ENCODE measurements at regions not wholly inside any gene's neighbourhood (a gene's known extent, or its start where the extent isn't known, plus 50 kb on each side); places are given as distances from the start of the nearest gene placed in this dataset.
"Not testable (repeated sequence)": the region's sequence is repeated elsewhere in the genome, so short reads cannot be mapped to it uniquely, and the experiment has no call there.

GRCh38 chr15:69554279-69554961, 101.8 kb downstream of the RPLP1 start:
- peak; percentile 91 for DNase-seq

GRCh38 chr15:69555080-69555479, 102.5 kb downstream of the RPLP1 start:
- no peak for DNase-seq

- no peak for DNase-seq
Observed at GRCh38 chr15:69556344-69556743, 103.7 kb downstream of the RPLP1 start.

- DNase-seq: peak; percentile 29
Observed at GRCh38 chr15:69557020-69557706, 104.5 kb downstream of the RPLP1 start.

- no peak for DNase-seq
Observed at GRCh38 chr15:69557707-69558409, 105.2 kb downstream of the RPLP1 start.

GRCh38 chr15:69559440-69560190, 107.0 kb downstream of the RPLP1 start:
- DNase-seq: no peak

GRCh38 chr15:69561071-69561784, 108.6 kb downstream of the RPLP1 start:
- DNase-seq: peak; percentile 72

- DNase-seq: no peak
Observed at GRCh38 chr15:69562116-69562515, 109.5 kb downstream of the RPLP1 start.

GRCh38 chr15:69562564-69562963, 109.9 kb downstream of the RPLP1 start:
- DNase-seq: peak; percentile 32

GRCh38 chr15:69565066-69565655, 112.5 kb downstream of the RPLP1 start:
- no peak for DNase-seq

- not testable (repeated sequence) for DNase-seq
Observed at GRCh38 chr15:69567238-69567760, 114.7 kb downstream of the RPLP1 start.

- DNase-seq: no peak
Observed at GRCh38 chr15:69568173-69569009, 115.8 kb downstream of the RPLP1 start.

GRCh38 chr15:69570454-69570853, 117.8 kb downstream of the RPLP1 start:
- DNase-seq: no peak

- no peak for DNase-seq
Observed at GRCh38 chr15:69570997-69571396, 118.4 kb downstream of the RPLP1 start.

- not testable (repeated sequence) for DNase-seq
Observed at GRCh38 chr15:69573278-69573677, 120.7 kb downstream of the RPLP1 start.

- DNase-seq: no peak
Observed at GRCh38 chr15:69573815-69574475, 121.3 kb downstream of the RPLP1 start.

- DNase-seq: no peak
Observed at GRCh38 chr15:69574506-69574905, 121.9 kb downstream of the RPLP1 start.

- no peak for DNase-seq
Observed at GRCh38 chr15:69575387-69575786, 122.8 kb downstream of the RPLP1 start.

GRCh38 chr15:69576035-69576526, 123.5 kb downstream of the RPLP1 start:
- DNase-seq: peak; percentile 51

- no peak for DNase-seq
Observed at GRCh38 chr15:69576948-69577351, 124.3 kb downstream of the RPLP1 start.
